Naive B cell (primary cell): ENCODE measurements at regions not wholly inside any gene's neighbourhood (a gene's known extent, or its start where the extent isn't known, plus 50 kb on each side); places are given as distances from the start of the nearest gene placed in this dataset.

ENCODE experiments used
- ATAC-seq, 2 donors: fragments of 150-1000 bp; cut with Tn5 transposase; 2 replicates each; pipeline ENCODE4 v1.10.0; 2021; ENCODE audit warnings: low read depth in 2 of 2, mild to moderate bottlenecking in 2 of 2, moderate library complexity in 2 of 2
- DNase-seq: peaks from one replicate; pipeline ENCODE4 v3.0.0; 2022
- H3K27ac Mint-ChIP-seq, 6 donors: one replicate each; pipeline ENCODE4 v1.8.0; 2020 to 2022; ENCODE audit warnings: mild to moderate bottlenecking in 6 of 6, mixed read lengths in 6 of 6, moderate library complexity in 5 of 6, inconsistent platforms in 2 of 6
- H3K27me3 Mint-ChIP-seq, 3 donors: one replicate each; pipeline ENCODE4 v1.8.0; 2021 to 2022; ENCODE audit warnings: mixed read lengths in 3 of 3, mild to moderate bottlenecking in 1 of 3
- H3K36me3 Mint-ChIP-seq, 2 donors: one replicate each; pipeline ENCODE4 v1.8.0; 2020 to 2022; ENCODE audit warnings: mixed read lengths in 2 of 2, inconsistent platforms in 1 of 2, mild to moderate bottlenecking in 1 of 2
- H3K4me1 Mint-ChIP-seq, 3 donors: one replicate each; pipeline ENCODE4 v1.8.0; 2020 to 2022; ENCODE audit warnings: mixed read lengths in 3 of 3, inconsistent platforms in 1 of 3, mild to moderate bottlenecking in 1 of 3, moderate library complexity in 1 of 3
- H3K4me3 Mint-ChIP-seq, 8 donors: one replicate each; pipeline ENCODE4 v1.8.0; 2020 to 2022; ENCODE audit warnings: mild to moderate bottlenecking in 8 of 8, mixed read lengths in 8 of 8, moderate library complexity in 8 of 8, inconsistent platforms in 2 of 8
- H3K9me3 Mint-ChIP-seq, 7 donors: one replicate each; pipeline ENCODE4 v1.8.0; 2020 to 2022; ENCODE audit warnings: mixed read lengths in 7 of 7, mild to moderate bottlenecking in 5 of 7, inconsistent platforms in 2 of 7, moderate library complexity in 1 of 7

DNA sequence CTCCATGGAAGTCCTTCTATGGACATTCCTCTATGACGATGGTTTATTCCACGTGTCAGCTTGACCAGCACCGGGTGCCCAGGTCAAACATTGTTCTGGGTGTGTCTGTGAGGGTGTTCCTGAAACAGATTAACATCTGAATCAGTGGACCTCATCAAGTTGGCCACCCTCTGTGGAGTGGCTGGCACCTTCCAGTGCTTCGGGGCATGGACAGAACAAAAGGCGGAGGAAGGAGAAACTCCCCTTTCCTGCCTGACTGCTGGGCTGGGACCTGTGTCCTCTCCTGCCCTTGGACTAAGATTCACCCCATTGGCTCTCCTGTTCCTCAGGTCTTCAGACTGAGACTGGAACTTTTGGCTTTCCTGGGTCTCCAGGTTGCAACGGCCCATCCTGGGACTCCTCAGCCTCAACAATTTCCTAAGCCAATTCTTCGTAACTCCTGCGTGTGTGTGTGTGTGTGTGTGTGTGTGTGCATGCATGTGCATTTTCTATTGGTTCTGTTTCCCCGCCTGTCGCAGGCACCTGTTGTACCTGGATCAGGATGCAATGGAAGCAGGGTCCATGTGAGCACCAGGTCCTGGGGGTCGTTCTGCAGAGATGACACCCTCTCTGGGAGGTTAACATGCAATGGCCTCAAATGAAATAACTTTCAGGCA is 357.2 kb upstream of the SALL3 start:
- Mint-ChIP-seq H3K9me3 (peaks cover 0 to 11% (median 5%) of the 10 kb centered on the region in 7 donors), H3K4me3 (no peak overlapping the region), H3K27ac (no peak overlapping the region), H3K4me1 (peaks cover 7 to 27% (median 19%) of the 10 kb centered on the region in 3 donors), H3K36me3 (no peaks in the 10 kb centered on the region), H3K27me3 (peaks cover 8 to 22% (median 9%) of the 10 kb centered on the region in 3 donors)
- ATAC-seq = no peak
- no peak for DNase-seq

DNA sequence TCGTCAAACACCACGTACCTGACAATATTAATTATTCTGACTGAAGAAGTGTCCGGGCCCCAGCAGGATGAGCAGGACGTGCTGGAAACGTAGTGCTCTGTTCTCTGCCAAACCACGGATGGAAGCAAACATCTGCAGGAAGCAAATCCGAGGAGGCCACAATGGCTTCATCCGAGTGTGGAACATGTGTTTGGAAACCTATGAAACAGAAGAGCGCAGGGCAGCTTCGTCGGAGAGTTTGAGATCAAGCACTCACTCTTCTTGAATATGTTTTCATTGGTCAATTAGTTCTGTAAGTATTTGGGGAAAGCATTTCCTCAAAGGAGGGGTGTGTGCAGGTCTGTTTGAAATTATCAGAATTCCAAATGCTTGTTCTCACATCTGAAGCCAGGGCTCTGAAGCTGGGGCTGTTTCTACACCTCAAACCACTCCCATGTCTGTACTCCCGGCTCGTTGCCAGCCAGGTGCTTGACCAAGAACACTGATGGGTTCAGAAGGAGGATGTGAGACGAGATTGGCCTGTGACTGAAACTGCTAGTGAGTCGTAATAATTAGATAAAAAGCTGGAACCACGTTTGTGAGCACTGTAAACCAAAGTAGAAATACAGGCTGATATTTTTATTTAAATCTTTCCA is 356.6 kb upstream of the SALL3 start:
- Mint-ChIP-seq H3K27ac (no peak overlapping the region), H3K4me3 (no peak overlapping the region), H3K36me3 (no peaks in the 10 kb centered on the region), H3K9me3 (peaks cover 0 to 10% (median 4%) of the 10 kb centered on the region in 7 donors), H3K27me3 (peaks cover 8 to 22% (median 9%) of the 10 kb centered on the region in 3 donors), H3K4me1 (peaks cover 7 to 27% (median 19%) of the 10 kb centered on the region in 3 donors)
- DNase-seq (no peak), ATAC-seq (no peak)

DNA sequence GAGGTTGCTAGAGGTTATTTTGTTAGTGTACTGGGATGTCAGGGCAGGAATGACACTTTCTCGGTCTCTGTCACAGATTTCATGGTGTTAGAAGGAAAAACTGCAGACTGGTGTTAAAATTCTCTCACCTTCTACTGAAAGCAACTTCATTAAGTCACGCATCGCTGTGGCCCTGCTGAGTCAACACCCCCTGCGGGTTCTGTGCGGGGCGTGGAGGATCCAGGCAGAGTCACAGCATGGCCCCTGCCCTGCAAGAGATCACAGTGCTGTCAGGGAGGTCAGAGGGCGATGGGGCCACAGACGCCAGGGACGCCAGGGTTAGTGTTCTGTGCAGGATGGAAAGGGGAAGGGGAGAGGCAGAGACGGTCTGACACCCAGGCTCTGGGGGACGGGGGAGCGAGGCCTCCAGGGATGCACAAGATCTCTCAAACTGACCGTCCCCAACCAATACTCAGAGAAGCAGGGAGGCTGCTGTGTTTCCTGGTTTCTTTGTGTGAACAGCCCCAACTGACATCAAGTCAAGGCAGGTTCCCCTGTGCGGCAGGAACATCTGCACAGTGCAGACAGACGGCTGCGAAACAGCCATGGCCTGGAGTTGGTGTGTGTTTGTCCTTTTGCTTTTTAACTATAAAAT is 354.9 kb upstream of the SALL3 start:
- H3K4me3 Mint-ChIP-seq = peak overlapping the region in 4 of 8 donors; percentile 4 to 47 (median 36)
- peaks cover 7 to 27% (median 19%) of the 10 kb centered on the region in 3 donors for H3K4me1 Mint-ChIP-seq
- no peak for DNase-seq
- no peak for ATAC-seq
- H3K9me3 Mint-ChIP-seq = peaks cover 0 to 7% (median 6%) of the 10 kb centered on the region in 7 donors
- H3K36me3 Mint-ChIP-seq = peaks cover 0 to 8% of the 10 kb centered on the region in 2 donors
- no peak overlapping the region for H3K27ac Mint-ChIP-seq
- peaks cover 8 to 22% (median 9%) of the 10 kb centered on the region in 3 donors for H3K27me3 Mint-ChIP-seq

DNA sequence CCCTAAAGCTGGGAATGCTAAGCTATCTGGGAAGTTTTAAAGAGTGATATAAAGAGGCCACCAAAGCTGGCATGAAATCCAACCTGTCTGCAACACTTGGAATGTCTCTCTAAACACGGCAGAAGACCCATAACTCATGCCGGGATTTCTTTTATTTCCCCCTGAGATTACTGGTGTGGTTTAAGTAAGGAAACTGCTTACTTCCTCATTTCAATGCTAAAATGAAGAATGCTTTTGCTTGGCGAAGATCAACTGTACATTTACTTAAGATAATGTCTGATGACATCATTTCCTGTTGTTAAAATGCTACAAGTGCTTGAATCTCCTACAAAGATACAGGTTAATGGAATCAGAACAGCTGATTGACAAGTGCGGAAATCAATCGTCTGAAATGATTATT is 353.8 kb upstream of the SALL3 start:
- peak; percentile 54 to 81 for ATAC-seq
- peaks cover 8 to 22% (median 9%) of the 10 kb centered on the region in 3 donors for H3K27me3 Mint-ChIP-seq
- H3K27ac Mint-ChIP-seq = no peak overlapping the region

DNA sequence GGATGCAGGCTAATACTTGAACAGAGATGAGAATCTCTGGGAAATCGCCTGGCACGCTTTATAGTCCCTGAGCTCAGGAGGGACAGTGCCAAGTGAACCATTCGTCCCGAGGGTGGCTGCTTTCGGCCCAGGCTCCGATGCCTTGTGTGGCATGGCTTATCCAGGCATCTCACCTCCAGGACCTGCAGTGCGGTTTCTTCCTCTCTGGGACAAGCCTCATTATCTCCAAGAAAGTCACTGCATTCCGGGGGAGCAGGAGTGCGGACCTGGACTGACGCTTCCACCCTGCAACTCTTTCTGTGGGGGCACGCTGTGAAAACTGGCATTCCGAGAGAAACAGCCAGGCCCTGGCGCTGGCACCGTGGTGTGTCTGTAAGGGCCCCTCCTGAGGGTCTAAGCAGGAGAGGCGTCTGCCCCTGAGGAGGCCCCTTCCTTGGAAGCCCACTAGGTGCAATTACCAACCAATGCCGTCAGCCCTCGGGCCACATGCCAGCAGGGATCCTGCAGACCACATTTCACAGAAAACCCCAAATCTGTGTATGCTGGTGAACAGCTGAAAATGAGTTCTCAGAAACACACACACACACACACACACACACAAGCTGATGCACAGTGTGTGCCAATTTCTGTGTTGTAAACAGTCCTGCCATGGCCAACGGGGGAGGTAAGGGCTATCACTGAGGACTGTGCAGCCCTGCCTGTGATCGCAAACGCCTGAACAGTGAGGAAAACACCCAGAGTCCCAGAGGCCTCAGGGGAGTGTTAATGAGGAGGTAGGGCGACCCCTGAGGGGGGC is 351.9 kb upstream of the SALL3 start:
- Mint-ChIP-seq H3K4me3 (no peak overlapping the region), H3K4me1 (peaks cover 7 to 27% (median 19%) of the 10 kb centered on the region in 3 donors), H3K27ac (no peak overlapping the region), H3K9me3 (peaks cover 0 to 7% (median 4%) of the 10 kb centered on the region in 7 donors), H3K36me3 (peaks cover 0 to 8% of the 10 kb centered on the region in 2 donors), H3K27me3 (peaks cover 5 to 19% (median 9%) of the 10 kb centered on the region in 3 donors)
- ATAC-seq (no peak), DNase-seq (no peak)

More for the DNA sequence above, 353.8 kb upstream of the SALL3 start:
- Mint-ChIP-seq H3K4me1 (peaks cover 7 to 27% (median 19%) of the 10 kb centered on the region in 3 donors), H3K4me3 (no peak overlapping the region), H3K36me3 (peaks cover 0 to 8% of the 10 kb centered on the region in 2 donors), H3K9me3 (peaks cover 0 to 7% (median 6%) of the 10 kb centered on the region in 7 donors)
- peak; percentile 4 for DNase-seq

DNA sequence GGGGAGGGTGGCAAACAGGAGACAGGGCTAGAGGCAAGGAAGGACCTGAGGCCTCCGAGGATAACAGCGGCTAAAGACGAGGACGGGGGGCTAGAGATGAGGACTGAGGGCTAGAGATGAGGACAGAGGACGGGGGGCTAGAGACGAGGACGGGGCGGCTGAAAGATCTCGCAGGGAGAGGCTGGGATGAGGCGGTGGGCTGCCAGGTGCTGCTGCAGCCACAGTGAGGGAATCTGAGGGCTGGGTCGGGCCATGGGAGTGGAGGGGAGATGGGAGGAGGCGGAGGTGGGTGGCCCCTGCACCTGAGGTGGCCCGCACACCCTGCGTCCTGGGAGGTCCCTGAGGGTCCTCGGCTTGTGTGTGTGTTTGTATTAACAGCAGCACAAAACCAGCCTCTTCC is 350.2 kb upstream of the SALL3 start:
- H3K27me3 Mint-ChIP-seq = peaks cover 0 to 7% (median 5%) of the 10 kb centered on the region in 3 donors
- H3K27ac Mint-ChIP-seq = no peak overlapping the region
- no peak overlapping the region for H3K4me3 Mint-ChIP-seq
- peaks cover 0 to 7% (median 3%) of the 10 kb centered on the region in 7 donors for H3K9me3 Mint-ChIP-seq
- ATAC-seq = no peak
- H3K4me1 Mint-ChIP-seq = peaks cover 7 to 28% (median 15%) of the 10 kb centered on the region in 3 donors
- H3K36me3 Mint-ChIP-seq = peaks cover 0 to 8% of the 10 kb centered on the region in 2 donors
- no peak for DNase-seq

DNA sequence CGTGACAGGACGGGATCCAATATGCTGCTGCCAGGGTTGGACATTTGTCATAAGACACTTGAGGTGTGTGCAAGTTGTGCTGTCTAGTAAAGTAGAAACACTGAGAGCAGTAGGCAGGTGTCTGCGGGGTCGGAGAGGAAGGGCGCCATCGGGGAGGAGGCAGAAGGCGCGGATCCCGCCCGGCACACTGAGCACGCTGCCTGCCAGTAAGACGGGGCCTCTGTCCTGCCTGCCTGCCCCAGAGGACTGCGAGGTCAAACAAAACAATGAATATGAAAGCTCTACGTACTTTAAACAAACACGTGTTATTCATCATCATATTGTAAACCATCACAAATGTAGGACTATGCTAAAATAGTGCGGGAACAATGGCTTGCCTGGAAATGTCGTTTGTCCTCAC is 349.3 kb upstream of the SALL3 start:
- DNase-seq = no peak
- Mint-ChIP-seq H3K4me3 (no peak overlapping the region), H3K9me3 (peaks cover 0 to 4% (median 3%) of the 10 kb centered on the region in 7 donors), H3K36me3 (peaks cover 0 to 8% of the 10 kb centered on the region in 2 donors), H3K4me1 (peaks cover 4 to 23% (median 8%) of the 10 kb centered on the region in 3 donors), H3K27me3 (no peaks in the 10 kb centered on the region), H3K27ac (no peak overlapping the region)
- no peak for ATAC-seq

DNA sequence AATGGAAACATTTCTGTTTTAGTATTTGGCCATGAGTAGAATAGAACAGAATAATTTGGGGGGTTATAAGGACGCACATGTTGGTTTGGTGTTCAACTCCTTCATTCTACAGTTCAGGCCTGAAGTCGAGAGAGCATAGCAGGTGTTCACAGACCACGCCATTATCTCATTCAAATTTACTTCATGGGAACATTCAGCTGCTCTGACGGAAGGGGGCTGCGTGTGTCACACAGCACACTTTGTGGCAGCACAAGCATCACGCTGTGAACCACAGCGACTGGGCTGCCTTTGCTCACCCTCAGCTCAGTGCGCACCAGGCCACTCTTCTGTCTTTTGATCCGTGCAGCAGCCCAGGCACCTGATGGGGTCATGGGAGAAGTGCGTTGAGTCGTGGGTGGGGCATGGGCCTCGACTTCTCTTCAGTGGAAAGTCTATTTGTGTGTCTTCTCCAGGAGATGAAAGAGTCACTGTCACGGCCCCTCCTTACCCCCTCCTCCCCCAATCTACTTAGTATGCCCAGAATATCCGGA is 348.6 kb upstream of the SALL3 start:
- Mint-ChIP-seq H3K27ac (peak overlapping the region in 1 of 6 donors; percentile 67), H3K36me3 (peaks cover 0 to 13% of the 10 kb centered on the region in 2 donors), H3K9me3 (peaks cover under 1 to 9% (median 4%) of the 10 kb centered on the region in 7 donors), H3K27me3 (no peaks in the 10 kb centered on the region), H3K4me1 (peaks cover 1 to 16% (median 4%) of the 10 kb centered on the region in 3 donors), H3K4me3 (no peak overlapping the region)
- ATAC-seq = peak; percentile 21 to 39
- no peak for DNase-seq

DNA sequence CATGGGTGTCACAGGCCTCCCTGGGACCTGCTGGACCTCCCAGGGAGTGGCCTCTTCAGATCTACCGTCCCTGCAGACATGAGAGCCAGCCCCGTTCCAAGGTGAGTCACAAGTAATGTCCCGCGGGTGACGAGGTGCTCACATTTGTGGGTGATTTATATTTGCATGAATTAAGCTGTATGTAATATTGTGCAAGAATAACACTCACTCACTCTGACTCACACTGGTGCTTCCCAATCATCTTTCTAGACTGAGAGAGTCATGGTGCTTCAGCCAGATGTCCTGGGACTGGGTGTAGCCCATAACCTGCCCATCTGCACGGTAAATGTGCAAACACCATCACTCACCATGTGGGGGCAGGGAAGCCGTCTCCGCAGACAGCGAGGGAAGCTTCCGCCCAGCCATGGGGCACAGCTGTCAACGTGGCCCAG is 347.5 kb upstream of the SALL3 start:
- Mint-ChIP-seq H3K36me3 (peaks cover 0 to 20% of the 10 kb centered on the region in 2 donors), H3K4me3 (no peak overlapping the region), H3K4me1 (peaks cover 5 to 10% (median 8%) of the 10 kb centered on the region in 3 donors), H3K9me3 (peaks cover 2 to 16% (median 9%) of the 10 kb centered on the region in 7 donors), H3K27ac (no peak overlapping the region), H3K27me3 (no peaks in the 10 kb centered on the region)
- ATAC-seq = peak in 1 of 2 donors; percentile 28
- DNase-seq = no peak

DNA sequence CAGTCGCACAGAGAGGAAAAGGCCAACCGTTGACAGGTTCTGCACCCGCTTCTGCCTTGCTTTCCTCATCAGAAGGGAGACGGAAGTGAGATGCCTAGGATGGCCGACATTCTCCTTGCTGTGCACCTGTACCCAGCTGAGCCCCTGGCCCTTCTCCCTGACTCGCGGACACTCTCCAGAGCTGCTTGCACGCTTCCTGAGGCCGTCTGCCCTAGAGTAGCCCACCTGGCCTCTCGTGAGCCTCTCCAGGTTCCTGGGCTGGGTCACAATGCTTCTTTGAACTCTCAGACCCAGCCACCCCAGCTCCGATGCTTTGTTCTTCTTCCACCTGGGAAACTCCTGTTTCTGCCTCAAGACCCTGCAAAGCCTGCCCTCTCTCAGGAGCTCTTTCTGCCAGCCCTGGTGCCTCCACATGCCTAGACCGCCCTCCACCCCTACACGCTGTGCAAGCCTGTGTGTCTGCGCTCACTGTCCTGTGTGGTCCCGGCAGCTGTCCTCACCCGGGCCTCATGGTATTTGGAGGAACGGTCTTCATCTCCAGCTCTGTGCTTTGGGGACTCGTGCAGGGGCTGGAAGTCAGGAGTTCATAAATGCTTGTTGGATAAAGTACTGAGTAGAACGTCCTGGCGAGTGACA is 345.4 kb upstream of the SALL3 start:
- peak overlapping the region in 2 of 8 donors; percentile 17 to 68 for H3K4me3 Mint-ChIP-seq

DNA sequence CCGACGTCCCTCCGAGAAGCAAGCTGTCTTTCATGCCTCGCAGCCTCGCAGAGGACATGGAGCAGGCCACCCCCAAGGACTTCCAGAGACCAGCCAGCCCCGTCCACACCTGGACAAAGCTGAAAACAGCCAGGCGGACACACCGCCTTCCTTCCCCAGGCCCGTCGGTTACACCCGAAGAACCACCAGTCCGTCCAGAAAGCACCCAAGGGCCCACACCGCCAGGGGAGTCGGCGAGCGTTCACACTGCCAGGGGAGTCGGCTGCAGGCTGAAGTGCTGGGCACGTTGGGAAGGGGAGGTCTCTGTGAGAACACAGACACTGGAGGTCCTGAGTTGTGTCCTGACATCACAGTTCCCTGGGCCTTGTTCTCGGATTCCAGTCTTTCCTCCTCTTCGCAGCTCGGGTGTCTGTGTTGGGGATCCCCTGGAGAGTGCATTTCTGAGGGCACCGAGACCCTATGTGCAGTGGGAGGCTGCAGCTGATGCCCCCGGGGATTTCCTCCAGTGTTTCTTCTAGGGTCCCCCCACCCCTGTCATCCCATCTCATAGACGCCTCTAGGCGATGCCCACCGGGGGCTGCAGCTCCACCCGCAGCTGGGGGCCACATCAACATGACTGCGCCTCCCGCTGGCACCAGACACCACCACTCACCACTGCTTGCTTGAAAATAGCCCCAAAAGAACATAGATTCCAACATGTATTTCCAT is 344.4 kb upstream of the SALL3 start:
- H3K27me3 Mint-ChIP-seq = no peaks in the 10 kb centered on the region
- H3K36me3 Mint-ChIP-seq = peaks cover 0 to 13% of the 10 kb centered on the region in 2 donors
- H3K9me3 Mint-ChIP-seq = peaks cover under 1 to 12% (median 8%) of the 10 kb centered on the region in 7 donors
- no peak overlapping the region for H3K4me3 Mint-ChIP-seq
- peak overlapping the region in 1 of 6 donors; percentile 58 for H3K27ac Mint-ChIP-seq
- H3K4me1 Mint-ChIP-seq = peaks cover 5 to 12% (median 10%) of the 10 kb centered on the region in 3 donors
- DNase-seq (no peak), ATAC-seq (no peak)

More for the DNA sequence above, 345.4 kb upstream of the SALL3 start:
- ATAC-seq (no peak), DNase-seq (no peak)
- Mint-ChIP-seq H3K4me1 (peaks cover 5 to 12% (median 10%) of the 10 kb centered on the region in 3 donors), H3K9me3 (peaks cover 2 to 12% (median 8%) of the 10 kb centered on the region in 7 donors), H3K27ac (no peak overlapping the region), H3K27me3 (no peaks in the 10 kb centered on the region), H3K36me3 (peaks cover 0 to 13% of the 10 kb centered on the region in 2 donors)

DNA sequence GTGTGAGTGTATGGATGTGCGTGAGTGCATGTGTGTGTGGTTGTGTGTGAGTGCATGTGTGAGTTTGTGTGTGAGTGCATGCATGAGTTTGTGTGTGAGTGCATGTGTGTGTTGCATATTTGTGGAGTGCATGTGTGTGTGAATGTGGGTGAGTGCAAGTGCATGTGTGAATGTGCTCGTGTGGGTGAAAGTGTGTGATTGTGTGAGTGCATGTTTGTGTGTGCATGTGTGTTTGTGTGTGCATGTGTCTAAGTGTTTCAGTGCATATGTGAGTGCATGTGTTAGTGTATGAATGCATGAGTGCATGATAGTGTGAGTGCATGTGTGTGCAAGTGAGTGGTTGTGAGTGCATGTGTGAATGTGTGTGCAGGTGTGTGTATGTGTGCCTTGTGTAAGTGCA is 343.4 kb upstream of the SALL3 start:
- ATAC-seq (no peak), DNase-seq (no peak)
- Mint-ChIP-seq H3K27me3 (no peaks in the 10 kb centered on the region), H3K4me1 (peaks cover 5 to 12% (median 10%) of the 10 kb centered on the region in 3 donors), H3K4me3 (no peak overlapping the region), H3K9me3 (peaks cover 0 to 12% (median 8%) of the 10 kb centered on the region in 7 donors), H3K36me3 (peaks cover 0 to 13% of the 10 kb centered on the region in 2 donors), H3K27ac (peak overlapping the region in 1 of 6 donors; percentile 58)
